H9 (cell line): ENCODE measurements at regions not wholly inside any gene's neighbourhood (a gene's known extent, or its start where the extent isn't known, plus 50 kb on each side); places are given as distances from the start of the nearest gene placed in this dataset.

Experiments
- DNase-seq: peaks from one replicate; pipeline ENCODE4 v3.0.0-alpha.2; 2017
- H2AFZ ChIP-seq: one replicate; pipeline ENCODE4 v1.6.1; 2013; ENCODE audit warnings: mild to moderate bottlenecking, low read length, control low read depth, moderate library complexity
- H2AK5ac ChIP-seq: 2 replicates; pipeline ENCODE4 v1.6.1; 2013; ENCODE audit warnings: low read length, control low read depth, mixed read lengths; ENCODE audit not compliant: insufficient read length
- H2BK120ac ChIP-seq: one replicate; pipeline ENCODE4 v1.6.1; 2013; ENCODE audit warnings: low read depth, mild to moderate bottlenecking, low read length, control low read depth, inconsistent platforms; ENCODE audit not compliant: poor library complexity, severe bottlenecking
- H2BK12ac ChIP-seq: 2 replicates; pipeline ENCODE4 v1.6.1; 2013; ENCODE audit warnings: low read length, control low read depth, mixed read lengths, low read depth; ENCODE audit not compliant: insufficient read length
- H2BK15ac ChIP-seq: 2 replicates; pipeline ENCODE4 v1.6.1; 2013; ENCODE audit warnings: low read depth, low read length, control low read depth
- H2BK20ac ChIP-seq: one replicate; pipeline ENCODE4 v1.6.1; 2013; ENCODE audit warnings: low read depth, mild to moderate bottlenecking, low read length, control low read depth, inconsistent platforms; ENCODE audit not compliant: poor library complexity, severe bottlenecking
- H2BK5ac ChIP-seq: 2 replicates; pipeline ENCODE4 v1.6.1; 2013; ENCODE audit warnings: low read length, control low read depth, mixed read lengths; ENCODE audit not compliant: insufficient read length
- H3K14ac ChIP-seq: 2 replicates; pipeline ENCODE4 v1.6.1; 2013; ENCODE audit warnings: low read length, control low read depth; ENCODE audit not compliant: insufficient read depth
- H3K18ac ChIP-seq: 2 replicates; pipeline ENCODE4 v1.6.1; 2013; ENCODE audit warnings: low read depth, mild to moderate bottlenecking, mixed read lengths, low read length, control low read depth; ENCODE audit not compliant: insufficient read length
- H3K23ac ChIP-seq: 2 replicates; pipeline ENCODE4 v1.6.1; 2013; ENCODE audit warnings: low read length, control low read depth, mixed read lengths, low read depth; ENCODE audit not compliant: insufficient read length
- H3K23me2 ChIP-seq: 2 replicates; pipeline ENCODE4 v1.6.1; 2013; ENCODE audit warnings: low read depth, mild to moderate bottlenecking, mixed read lengths, low read length, control low read depth; ENCODE audit not compliant: insufficient read length, poor library complexity, severe bottlenecking
- H3K27ac ChIP-seq: 2 replicates; pipeline ENCODE4 v1.5.1; 2013; ENCODE audit warnings: low read length, control low read depth, mixed read lengths, low read depth; ENCODE audit not compliant: insufficient read length
- H3K27me3 ChIP-seq: 2 replicates; pipeline ENCODE4 v1.6.1; 2013; ENCODE audit warnings: low read length, control low read depth, inconsistent platforms; ENCODE audit not compliant: insufficient read depth
- H3K4ac ChIP-seq: 2 replicates; pipeline ENCODE4 v1.6.1; 2013; ENCODE audit warnings: low read depth, mild to moderate bottlenecking, control low read depth, inconsistent platforms, low read length, moderate library complexity
- H3K4me1 ChIP-seq: 2 replicates; pipeline ENCODE4 v1.6.1; 2013; ENCODE audit warnings: low read length, control low read depth, inconsistent platforms; ENCODE audit not compliant: insufficient read depth
- H3K4me2 ChIP-seq: 2 replicates; pipeline ENCODE4 v1.6.1; 2013; ENCODE audit warnings: low read length, control low read depth, mixed read lengths; ENCODE audit not compliant: insufficient read length, insufficient read depth
- H3K56ac ChIP-seq: 2 replicates; pipeline ENCODE4 v1.6.1; 2013; ENCODE audit warnings: low read depth, mild to moderate bottlenecking, mixed read lengths, low read length, control low read depth; ENCODE audit not compliant: insufficient read length
- H3K79me1 ChIP-seq: 2 replicates; pipeline ENCODE4 v1.6.1; 2013; ENCODE audit warnings: low read depth, mild to moderate bottlenecking, moderate library complexity, low read length, control low read depth, inconsistent platforms; ENCODE audit not compliant: insufficient read depth, poor library complexity, severe bottlenecking
- H3K79me2 ChIP-seq: 2 replicates; pipeline ENCODE4 v1.6.1; 2013; ENCODE audit warnings: low read length, control low read depth, inconsistent platforms; ENCODE audit not compliant: insufficient read depth
- H3K9ac ChIP-seq: 2 replicates; pipeline ENCODE4 v1.6.1; 2013; ENCODE audit warnings: low read length, control low read depth, mixed read lengths; ENCODE audit not compliant: insufficient read length; ENCODE audit errors: extremely low read depth
- H3K9me3 ChIP-seq: one replicate; pipeline ENCODE4 v1.6.1; 2013; ENCODE audit warnings: low read depth, low read length, inconsistent platforms; ENCODE audit not compliant: control insufficient read depth
- H3T11ph ChIP-seq: one replicate; pipeline ENCODE4 v1.6.1; 2013; ENCODE audit warnings: mild to moderate bottlenecking, low read length, control low read depth, inconsistent platforms
- H4K20me1 ChIP-seq: one replicate; pipeline ENCODE4 v1.6.1; 2013; ENCODE audit not compliant: control insufficient read depth, insufficient read length, insufficient read depth
- H4K5ac ChIP-seq: 2 replicates; pipeline ENCODE4 v1.6.1; 2013; ENCODE audit warnings: low read depth, mild to moderate bottlenecking, mixed read lengths, low read length, control low read depth; ENCODE audit not compliant: insufficient read length
- H4K8ac ChIP-seq: replicated peaks from 2 replicates; pipeline ENCODE4 v1.6.1; 2013; ENCODE audit warnings: low read length, control low read depth, mixed read lengths, low read depth; ENCODE audit not compliant: insufficient read length
- H4K91ac ChIP-seq: 2 replicates; pipeline ENCODE4 v1.6.1; 2013; ENCODE audit warnings: low read depth, mild to moderate bottlenecking, moderate library complexity, mixed read lengths, low read length, control low read depth; ENCODE audit not compliant: insufficient read length
- H3K27ac Mint-ChIP-seq, 3 experiments: 2 replicates in 2 of 3; 3 replicates in 1 of 3; pipeline ENCODE4 v1.8.0; 2020 to 2021; ENCODE audit warnings: mixed read lengths in 3 of 3, mild to moderate bottlenecking in 1 of 3, moderate library complexity in 1 of 3
- H3K27me3 Mint-ChIP-seq: 2 replicates; pipeline ENCODE4 v1.8.0; 2021; ENCODE audit warnings: low read depth, mild to moderate bottlenecking, moderate library complexity, mixed read lengths
- H3K36me3 Mint-ChIP-seq, 3 experiments: 2 replicates in 2 of 3; 3 replicates in 1 of 3; pipeline ENCODE4 v1.8.0; 2020 to 2021; ENCODE audit warnings: low read depth in 3 of 3, mixed read lengths in 3 of 3; ENCODE audit not compliant: insufficient read depth in 1 of 3
- H3K4me1 Mint-ChIP-seq, 2 experiments: 2 replicates each; pipeline ENCODE4 v1.8.0; 2020; ENCODE audit warnings: mixed read lengths in 2 of 2
- H3K4me3 Mint-ChIP-seq, 2 experiments: 2 replicates in 1 of 2; 3 replicates in 1 of 2; pipeline ENCODE4 v1.8.0; 2020 to 2021; ENCODE audit warnings: mild to moderate bottlenecking in 2 of 2, mixed read lengths in 2 of 2, moderate library complexity in 1 of 2
- H3K9me3 Mint-ChIP-seq, 2 experiments: 2 replicates in 1 of 2; 3 replicates in 1 of 2; pipeline ENCODE4 v1.8.0; 2020; ENCODE audit warnings: mild to moderate bottlenecking in 2 of 2, mixed read lengths in 2 of 2, moderate library complexity in 1 of 2
- WGBS: extraction: QIAGEN DNeasy Blood & Tissue Kit; methylation state at CpG from one replicate; pipeline ENCODE4 v1.1.7; 2013; ENCODE audit warnings: missing lambda C conversion rate, low lambda C conversion rate, mixed read lengths; ENCODE audit not compliant: insufficient read length; ENCODE audit errors: extremely low coverage; 5-methylcytosine and 5-hydroxymethylcytosine counted together
- TF ChIP-seq, protein P1 (sequence below): fragments of 200-600 bp; sonication (generic); conservative IDR thresholded peaks from 3 replicates; pipeline ENCODE4 v1.8.0; 2021; ENCODE audit warnings: antibody characterized with exemption, mild to moderate bottlenecking

DNA sequence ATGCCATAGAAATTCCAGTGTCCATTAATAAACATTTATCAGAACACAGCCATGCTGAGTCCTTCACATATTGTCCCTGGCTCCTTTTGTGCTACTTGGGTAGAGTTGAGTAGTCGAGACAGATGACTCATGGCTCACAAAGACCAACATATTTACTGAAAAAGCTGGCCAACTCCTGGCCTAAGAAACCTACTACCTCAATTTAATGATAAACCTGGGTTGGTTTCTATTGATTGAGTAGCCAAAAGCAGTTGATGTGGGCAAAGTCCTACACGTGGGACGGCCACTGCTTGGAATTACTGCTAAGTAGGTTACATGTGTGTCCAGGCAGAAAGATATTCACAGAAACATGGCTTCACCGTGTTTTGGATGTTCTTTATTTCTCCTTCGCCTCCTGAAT, 402.2 kb downstream of the NR2F2 start:
- Histone ChIP-seq H3K4me2 (no peak overlapping the region), H3T11ph (no peak overlapping the region), H3K18ac (no peak overlapping the region), H4K5ac (no peak overlapping the region), H3K23me2 (no peaks in the 10 kb centered on the region), H3K27me3 (no peaks in the 10 kb centered on the region), H3K9me3 (no peaks in the 10 kb centered on the region), H3K9ac (no peak overlapping the region), H2BK120ac (no peak overlapping the region), H3K14ac (no peak overlapping the region), H3K56ac (no peak overlapping the region), H4K8ac (no peak overlapping the region), H3K4ac (no peak overlapping the region), H2BK20ac (no peak overlapping the region), H2AK5ac (no peak overlapping the region), H2AFZ (no peak overlapping the region), H4K91ac (no peak overlapping the region), H2BK15ac (no peak overlapping the region), H3K4me1 (no peaks in the 10 kb centered on the region), H2BK12ac (no peak overlapping the region), H2BK5ac (no peak overlapping the region), H3K23ac (no peak overlapping the region), H4K20me1 (no peaks in the 10 kb centered on the region), H3K79me2 (no peaks in the 10 kb centered on the region), H3K27ac (no peak overlapping the region), H3K79me1 (no peaks in the 10 kb centered on the region)
- H3K4me3 Mint-ChIP-seq = no peak overlapping the region
- H3K27ac Mint-ChIP-seq = no peak overlapping the region
- H3K36me3 Mint-ChIP-seq = no peaks in the 10 kb centered on the region; a peak in 1 of 7 replicates
- TF ChIP-seq, protein P1, sequence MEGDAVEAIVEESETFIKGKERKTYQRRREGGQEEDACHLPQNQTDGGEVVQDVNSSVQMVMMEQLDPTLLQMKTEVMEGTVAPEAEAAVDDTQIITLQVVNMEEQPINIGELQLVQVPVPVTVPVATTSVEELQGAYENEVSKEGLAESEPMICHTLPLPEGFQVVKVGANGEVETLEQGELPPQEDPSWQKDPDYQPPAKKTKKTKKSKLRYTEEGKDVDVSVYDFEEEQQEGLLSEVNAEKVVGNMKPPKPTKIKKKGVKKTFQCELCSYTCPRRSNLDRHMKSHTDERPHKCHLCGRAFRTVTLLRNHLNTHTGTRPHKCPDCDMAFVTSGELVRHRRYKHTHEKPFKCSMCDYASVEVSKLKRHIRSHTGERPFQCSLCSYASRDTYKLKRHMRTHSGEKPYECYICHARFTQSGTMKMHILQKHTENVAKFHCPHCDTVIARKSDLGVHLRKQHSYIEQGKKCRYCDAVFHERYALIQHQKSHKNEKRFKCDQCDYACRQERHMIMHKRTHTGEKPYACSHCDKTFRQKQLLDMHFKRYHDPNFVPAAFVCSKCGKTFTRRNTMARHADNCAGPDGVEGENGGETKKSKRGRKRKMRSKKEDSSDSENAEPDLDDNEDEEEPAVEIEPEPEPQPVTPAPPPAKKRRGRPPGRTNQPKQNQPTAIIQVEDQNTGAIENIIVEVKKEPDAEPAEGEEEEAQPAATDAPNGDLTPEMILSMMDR = no peak
- H3K27me3 Mint-ChIP-seq = no peaks in the 10 kb centered on the region
- WGBS = no CpG with 5 or more reads among the region's 5 CpGs
- H3K9me3 Mint-ChIP-seq = no peaks in the 10 kb centered on the region
- no peak for DNase-seq
- H3K4me1 Mint-ChIP-seq = peaks cover 4 to 10% of the 10 kb centered on the region in 2 experiments; a peak in 3 of 4 replicates
